Neural progenitor cell (in vitro differentiated cells): ENCODE measurements at regions not wholly inside any gene's neighbourhood (a gene's known extent, or its start where the extent isn't known, plus 50 kb on each side); places are given as distances from the start of the nearest gene placed in this dataset.

ENCODE experiments used
- DNase-seq: peaks from one replicate; pipeline ENCODE4 v3.0.0-alpha.2; 2016; ENCODE audit warnings: low spot score
- H2AFZ ChIP-seq: fragments of 200-600 bp; sonication (generic); replicated peaks from 2 replicates; pipeline ENCODE4 v1.6.1; 2016; ENCODE audit warnings: antibody characterized with exemption
- H3F3A ChIP-seq: fragments of 200-600 bp; sonication (generic); 2 replicates; pipeline ENCODE4 v1.6.1; 2016; ENCODE audit warnings: antibody characterized with exemption, low read depth
- H3K27ac ChIP-seq: fragments of 200-600 bp; sonication (generic); 2 replicates; pipeline ENCODE4 v1.5.1; 2016; ENCODE audit warnings: mild to moderate bottlenecking
- H3K27me3 ChIP-seq: fragments of 200-600 bp; sonication (generic); 2 replicates; pipeline ENCODE4 v1.6.1; 2016; ENCODE audit warnings: mild to moderate bottlenecking, moderate library complexity
- H3K36me3 ChIP-seq: fragments of 200-600 bp; sonication (generic); 2 replicates; pipeline ENCODE4 v1.5.1; 2016
- H3K4me1 ChIP-seq: fragments of 200-600 bp; sonication (generic); 2 replicates; pipeline ENCODE4 v1.6.1; 2016; ENCODE audit warnings: mixed run types
- H3K4me2 ChIP-seq: fragments of 200-600 bp; sonication (generic); 2 replicates; pipeline ENCODE4 v1.6.1; 2016
- H3K4me3 ChIP-seq: fragments of 200-600 bp; sonication (generic); 2 replicates; pipeline ENCODE4 v1.5.1; 2016
- H3K79me2 ChIP-seq: fragments of 200-600 bp; sonication (generic); 2 replicates; pipeline ENCODE4 v1.6.1; 2016; ENCODE audit warnings: low read depth
- H3K9ac ChIP-seq: fragments of 200-600 bp; sonication (generic); 2 replicates; pipeline ENCODE4 v1.6.1; 2016
- H3K9me3 ChIP-seq: fragments of 200-600 bp; sonication (generic); 2 replicates; pipeline ENCODE4 v1.5.1; 2016; ENCODE audit warnings: low read depth
- H4K20me1 ChIP-seq: fragments of 200-600 bp; sonication (generic); 2 replicates; pipeline ENCODE4 v1.6.1; 2016; ENCODE audit warnings: low read depth
- H3K27ac Mint-ChIP-seq: 3 replicates; pipeline ENCODE4 v1.8.0; 2021; ENCODE audit warnings: mixed read lengths
- H3K27me3 Mint-ChIP-seq: 2 replicates; pipeline ENCODE4 v1.8.0; 2022; ENCODE audit warnings: low read depth, mild to moderate bottlenecking, inconsistent platforms, moderate library complexity, mixed read lengths; ENCODE audit not compliant: insufficient read depth
- H3K36me3 Mint-ChIP-seq: 3 replicates; pipeline ENCODE4 v1.8.0; 2021; ENCODE audit warnings: mixed read lengths
- H3K4me1 Mint-ChIP-seq: 3 replicates; pipeline ENCODE4 v1.8.0; 2021; ENCODE audit warnings: mixed read lengths
- H3K4me3 Mint-ChIP-seq: 3 replicates; pipeline ENCODE4 v1.8.0; 2021; ENCODE audit warnings: mild to moderate bottlenecking, moderate library complexity, mixed read lengths
- H3K9me3 Mint-ChIP-seq: 3 replicates; pipeline ENCODE4 v1.8.0; 2020; ENCODE audit warnings: mixed read lengths
- EZH2 ChIP-seq: fragments of 200-600 bp; sonication (generic); IDR thresholded peaks from 2 replicates; pipeline ENCODE4 v1.6.1; 2017; ENCODE audit warnings: antibody characterized with exemption, mild to moderate bottlenecking, moderate library complexity
- EZH2phosphoT487 ChIP-seq: fragments of 200-600 bp; sonication (generic); IDR thresholded peaks from 2 replicates; pipeline ENCODE4 v1.6.1; 2017; ENCODE audit warnings: antibody characterized with exemption
- TF ChIP-seq, protein P1 (sequence below): fragments of 200-600 bp; sonication (generic); IDR thresholded peaks from 2 replicates; pipeline ENCODE4 v1.5.1; 2017; ENCODE audit warnings: antibody characterized with exemption, mild to moderate bottlenecking

DNA sequence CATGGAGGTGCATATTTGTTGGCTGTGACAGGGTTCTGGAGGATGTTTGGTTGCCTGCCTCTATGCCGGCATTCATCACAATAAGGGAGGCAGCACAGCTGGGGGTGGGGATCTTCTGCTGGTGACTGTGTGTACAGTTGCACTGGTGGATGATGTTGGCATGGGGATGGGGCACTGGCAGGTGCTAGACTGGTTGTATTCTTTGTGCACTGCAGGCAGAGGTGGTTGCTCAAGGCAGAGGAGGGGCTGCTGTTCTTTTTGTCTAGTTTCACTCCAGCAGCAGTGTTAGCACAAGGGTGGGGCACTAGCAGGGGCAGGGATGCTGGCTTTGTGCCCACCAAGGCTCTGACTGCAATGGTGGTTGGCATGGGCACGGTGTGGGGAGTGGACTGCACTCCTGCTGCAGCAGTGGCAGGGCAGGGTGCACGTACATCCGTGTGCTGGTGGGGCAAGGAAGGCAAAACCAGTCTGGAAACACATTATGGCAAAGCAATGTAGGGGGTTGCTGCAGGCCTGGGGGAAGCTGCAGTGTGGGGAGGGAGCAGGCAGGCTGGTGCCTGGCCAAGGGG is 69.3 kb downstream of the ISOC1 start:
- H3K4me3 ChIP-seq, result no peak overlapping the region
- Mint-ChIP-seq H3K27ac (no peak overlapping the region), H3K9me3 (peaks cover 5% of the 10 kb centered on the region), H3K4me1 (no peaks in the 10 kb centered on the region), H3K4me3 (no peak overlapping the region), H3K27me3 (peaks cover 5% of the 10 kb centered on the region), H3K36me3 (no peaks in the 10 kb centered on the region)
- no peak overlapping the region for H3K9ac ChIP-seq
- no peak overlapping the region for H2AFZ ChIP-seq
- no peak for DNase-seq
- H3K36me3 ChIP-seq, result no peaks in the 10 kb centered on the region
- no peaks in the 10 kb centered on the region for H4K20me1 ChIP-seq
- TF ChIP-seq, protein P1, sequence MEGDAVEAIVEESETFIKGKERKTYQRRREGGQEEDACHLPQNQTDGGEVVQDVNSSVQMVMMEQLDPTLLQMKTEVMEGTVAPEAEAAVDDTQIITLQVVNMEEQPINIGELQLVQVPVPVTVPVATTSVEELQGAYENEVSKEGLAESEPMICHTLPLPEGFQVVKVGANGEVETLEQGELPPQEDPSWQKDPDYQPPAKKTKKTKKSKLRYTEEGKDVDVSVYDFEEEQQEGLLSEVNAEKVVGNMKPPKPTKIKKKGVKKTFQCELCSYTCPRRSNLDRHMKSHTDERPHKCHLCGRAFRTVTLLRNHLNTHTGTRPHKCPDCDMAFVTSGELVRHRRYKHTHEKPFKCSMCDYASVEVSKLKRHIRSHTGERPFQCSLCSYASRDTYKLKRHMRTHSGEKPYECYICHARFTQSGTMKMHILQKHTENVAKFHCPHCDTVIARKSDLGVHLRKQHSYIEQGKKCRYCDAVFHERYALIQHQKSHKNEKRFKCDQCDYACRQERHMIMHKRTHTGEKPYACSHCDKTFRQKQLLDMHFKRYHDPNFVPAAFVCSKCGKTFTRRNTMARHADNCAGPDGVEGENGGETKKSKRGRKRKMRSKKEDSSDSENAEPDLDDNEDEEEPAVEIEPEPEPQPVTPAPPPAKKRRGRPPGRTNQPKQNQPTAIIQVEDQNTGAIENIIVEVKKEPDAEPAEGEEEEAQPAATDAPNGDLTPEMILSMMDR, result no peak
- TF ChIP-seq EZH2 (no peak), EZH2phosphoT487 (no peak)
- no peaks in the 10 kb centered on the region for H3K9me3 ChIP-seq
- no peaks in the 10 kb centered on the region for H3K27me3 ChIP-seq
- no peaks in the 10 kb centered on the region for H3K4me1 ChIP-seq
- H3K79me2 ChIP-seq, result no peaks in the 10 kb centered on the region
- no peaks in the 10 kb centered on the region for H3F3A ChIP-seq
- no peak overlapping the region for H3K27ac ChIP-seq
- H3K4me2 ChIP-seq, result no peak overlapping the region

- no peak for DNase-seq
- Histone ChIP-seq H3K9ac (no peak overlapping the region), H3F3A (no peaks in the 10 kb centered on the region), H3K27me3 (no peaks in the 10 kb centered on the region), H2AFZ (no peak overlapping the region), H3K79me2 (no peaks in the 10 kb centered on the region), H3K4me3 (no peak overlapping the region), H3K9me3 (no peaks in the 10 kb centered on the region), H3K36me3 (no peaks in the 10 kb centered on the region), H3K4me2 (no peak overlapping the region), H3K4me1 (peaks cover 6% of the 10 kb centered on the region), H3K27ac (no peak overlapping the region), H4K20me1 (no peaks in the 10 kb centered on the region)
- Mint-ChIP-seq H3K4me3 (no peak overlapping the region), H3K9me3 (no peaks in the 10 kb centered on the region), H3K27me3 (no peaks in the 10 kb centered on the region), H3K27ac (no peak overlapping the region), H3K36me3 (no peaks in the 10 kb centered on the region), H3K4me1 (no peaks in the 10 kb centered on the region)
- TF ChIP-seq EZH2phosphoT487 (no peak), EZH2 (no peak)
- TF ChIP-seq, protein P1, result no peak
Measured at GRCh38 chr5:129170050-129170449, 75.5 kb downstream of the ISOC1 start.

DNA sequence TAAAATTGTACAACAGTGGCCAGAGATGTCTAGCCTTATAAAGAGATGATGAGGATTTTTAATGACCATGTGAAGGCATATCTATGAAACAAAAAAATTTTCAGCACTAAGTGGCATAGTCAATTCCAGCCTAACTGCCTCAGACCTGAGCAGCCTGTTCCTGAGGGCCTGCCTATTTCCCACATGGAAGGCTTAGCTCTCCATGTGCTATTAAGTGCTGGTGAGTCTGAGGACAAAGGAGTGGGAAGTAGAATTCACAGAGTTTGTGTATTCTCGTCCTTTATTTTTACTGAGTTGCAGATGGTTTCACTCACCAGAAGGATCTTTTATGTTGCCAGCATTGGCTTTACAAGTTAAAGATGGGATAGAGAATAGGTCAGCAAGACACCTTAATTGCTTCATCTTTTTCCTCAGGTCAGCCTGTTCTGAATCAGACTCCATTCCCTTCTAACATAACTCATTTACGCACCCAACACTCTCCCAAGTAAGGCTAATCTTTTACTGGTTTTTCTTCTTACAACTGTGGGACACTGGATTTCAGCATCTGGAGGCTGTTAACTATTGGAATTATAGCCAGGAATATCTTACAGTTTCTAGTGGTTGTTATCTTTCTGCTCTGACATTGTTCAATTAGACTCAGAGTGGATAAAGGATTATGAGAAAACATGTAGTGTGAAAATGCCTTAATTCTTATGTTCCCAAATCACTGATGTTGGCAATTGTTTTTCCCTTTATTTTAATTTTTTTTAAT is 76.8 kb downstream of the ISOC1 start:
- Histone ChIP-seq H3K9me3 (no peaks in the 10 kb centered on the region), H3K4me1 (peaks cover 6% of the 10 kb centered on the region), H3K9ac (no peak overlapping the region), H3K36me3 (no peaks in the 10 kb centered on the region), H4K20me1 (no peaks in the 10 kb centered on the region), H3F3A (no peaks in the 10 kb centered on the region), H3K27me3 (no peaks in the 10 kb centered on the region), H3K79me2 (no peaks in the 10 kb centered on the region), H2AFZ (peak overlapping the region; percentile 92), H3K4me2 (no peak overlapping the region), H3K27ac (no peak overlapping the region), H3K4me3 (no peak overlapping the region)
- no peak overlapping the region for H3K4me3 Mint-ChIP-seq
- H3K27ac Mint-ChIP-seq, result no peak overlapping the region
- peak; percentile 12 for DNase-seq
- no peak for TF ChIP-seq EZH2
- no peak for TF ChIP-seq EZH2phosphoT487
- TF ChIP-seq, protein P1, result no peak
- no peaks in the 10 kb centered on the region for H3K36me3 Mint-ChIP-seq
- no peaks in the 10 kb centered on the region for H3K4me1 Mint-ChIP-seq
- H3K27me3 Mint-ChIP-seq, result no peaks in the 10 kb centered on the region
- H3K9me3 Mint-ChIP-seq, result no peaks in the 10 kb centered on the region
